VCaP (cell line): ENCODE measurements at regions not wholly inside any gene's neighbourhood (a gene's known extent, or its start where the extent isn't known, plus 50 kb on each side); places are given as distances from the start of the nearest gene placed in this dataset.

Source experiments
- H3K27ac ChIP-seq: fragments of 450-650 bp; 2 replicates; pipeline ENCODE4 v1.5.1; 2017
- CTCF ChIP-seq: fragments of 450-650 bp; conservative IDR thresholded peaks from 2 replicates; pipeline ENCODE4 v1.5.1; 2017; ENCODE audit warnings: mild to moderate bottlenecking, moderate library complexity

- no peak for TF ChIP-seq CTCF
- H3K27ac ChIP-seq: no peak overlapping the region
These were observed 907.3 kb upstream of the CITED2 start for GRCh38 chr6:140281767-140282166.

DNA sequence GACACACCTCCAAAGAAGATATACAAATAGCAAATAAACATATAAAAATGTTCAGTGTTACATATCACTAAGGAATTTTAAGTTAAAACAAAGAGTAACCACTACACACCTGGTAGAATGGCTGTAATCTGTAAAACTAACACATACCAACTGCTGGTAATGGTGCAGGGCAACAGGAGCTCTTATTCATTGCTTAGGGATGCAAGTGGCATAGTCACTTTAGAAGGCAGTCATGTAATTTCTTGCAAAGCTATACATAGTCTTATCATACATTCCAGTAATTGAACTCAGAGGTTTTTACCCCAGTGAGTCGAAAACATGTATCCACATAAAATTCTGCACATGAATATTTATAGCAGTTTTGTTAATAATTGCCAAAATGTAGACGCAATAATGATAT, 906.8 kb upstream of the CITED2 start:
- H3K27ac ChIP-seq: no peak overlapping the region
- no peak for TF ChIP-seq CTCF

GRCh38 chr6:140276719-140277118, 902.3 kb upstream of the CITED2 start:
- no peak overlapping the region for H3K27ac ChIP-seq
- no peak for TF ChIP-seq CTCF

DNA sequence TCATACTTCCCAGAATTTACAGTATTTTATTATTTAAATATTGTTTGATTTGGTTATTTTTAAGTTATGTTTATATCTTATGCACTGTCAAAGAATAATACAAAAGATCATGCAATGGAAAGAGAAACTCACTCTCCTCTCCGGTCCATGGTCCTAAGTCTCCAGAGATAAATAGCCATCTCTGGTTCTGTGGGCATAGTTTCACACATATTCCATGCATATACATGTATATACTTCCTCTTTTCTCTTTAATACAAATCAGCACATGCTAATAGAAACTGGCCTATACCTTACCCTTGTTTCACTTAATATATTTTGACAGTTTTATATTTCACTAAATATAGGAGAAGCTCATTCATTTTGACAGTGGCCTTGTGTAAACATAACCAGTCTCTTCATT, 901.7 kb upstream of the CITED2 start:
- no peak overlapping the region for H3K27ac ChIP-seq
- no peak for TF ChIP-seq CTCF

DNA sequence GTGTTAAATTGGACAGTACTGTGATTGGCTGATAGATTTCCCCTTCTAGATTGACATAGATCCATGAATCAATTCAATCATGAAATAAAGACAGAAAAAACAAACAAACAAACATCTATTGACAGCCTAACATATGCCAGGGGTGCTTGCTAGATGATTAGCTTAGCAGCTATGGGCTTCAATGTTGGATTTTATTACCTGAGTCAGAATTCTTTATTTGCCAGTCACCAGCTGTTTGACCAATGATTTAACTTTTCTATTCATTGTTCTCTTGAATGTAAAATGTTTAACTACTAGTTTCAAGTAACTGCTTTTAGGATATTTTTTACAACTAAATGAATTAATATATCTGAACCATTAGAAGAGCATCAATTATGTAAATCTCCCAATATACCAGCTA, 901.3 kb upstream of the CITED2 start:
- no peak overlapping the region for H3K27ac ChIP-seq
- TF ChIP-seq CTCF: no peak

GRCh38 chr6:140274548-140274947, 900.1 kb upstream of the CITED2 start:
- TF ChIP-seq CTCF: no peak
- no peak overlapping the region for H3K27ac ChIP-seq

GRCh38 chr6:140271759-140272377, 897.4 kb upstream of the CITED2 start:
- no peak for TF ChIP-seq CTCF
- H3K27ac ChIP-seq: no peak overlapping the region
